SU-DHL-6 (cell line): ENCODE measurements at regions not wholly inside any gene's neighbourhood (a gene's known extent, or its start where the extent isn't known, plus 50 kb on each side); places are given as distances from the start of the nearest gene placed in this dataset.

Experiments
- H2AFZ ChIP-seq: fragments of 200-600 bp; sonication (generic); 2 replicates; pipeline ENCODE4 v1.6.1; 2014; ENCODE audit warnings: low read depth, mild to moderate bottlenecking, moderate library complexity, mixed read lengths, antibody characterized with exemption, low read length; ENCODE audit not compliant: severe bottlenecking
- H3F3A ChIP-seq: fragments of 200-600 bp; shearing (Covaris generic); 2 replicates; pipeline ENCODE4 v1.6.0; 2016; ENCODE audit warnings: antibody characterized with exemption, mild to moderate bottlenecking; ENCODE audit not compliant: insufficient read depth
- H3K27ac ChIP-seq: fragments of 200-600 bp; sonication (generic); 2 replicates; pipeline ENCODE4 v1.5.1; 2016; ENCODE audit warnings: low read depth, mild to moderate bottlenecking, low read length, moderate library complexity, mixed read lengths
- H3K27me3 ChIP-seq: fragments of 200-600 bp; sonication (generic), shearing (Covaris generic); 2 replicates; pipeline ENCODE4 v1.6.0; 2014; ENCODE audit warnings: mild to moderate bottlenecking, low read length
- H3K36me3 ChIP-seq: fragments of 200-600 bp; sonication (generic); 2 replicates; pipeline ENCODE4 v1.6.1; 2014; ENCODE audit warnings: mild to moderate bottlenecking, low read length, mixed read lengths
- H3K4me2 ChIP-seq: fragments of 300-600, 200-600 bp; shearing (Covaris generic), sonication (generic); 2 replicates; pipeline ENCODE4 v1.6.0; 2014; ENCODE audit warnings: low read length, low read depth, mild to moderate bottlenecking; ENCODE audit not compliant: poor library complexity, severe bottlenecking
- H3K4me3 ChIP-seq: fragments of 200-600 bp; sonication (generic); 2 replicates; pipeline ENCODE4 v1.5.1; 2014; ENCODE audit warnings: antibody characterized with exemption, low read length, mild to moderate bottlenecking, mixed read lengths; ENCODE audit not compliant: insufficient read depth, poor library complexity, severe bottlenecking
- H3K79me2 ChIP-seq: fragments of 200-600 bp; sonication (generic); 2 replicates; pipeline ENCODE4 v1.6.1; 2014; ENCODE audit warnings: mild to moderate bottlenecking, low read length, moderate library complexity; ENCODE audit not compliant: insufficient read depth
- H3K9ac ChIP-seq: fragments of 200-600 bp; sonication (generic); 2 replicates; pipeline ENCODE4 v1.7.0; 2014; ENCODE audit warnings: mild to moderate bottlenecking, low read length
- H3K9me2 ChIP-seq: fragments of 200-600 bp; sonication (generic); replicated peaks from 2 replicates; pipeline ENCODE4 v1.6.1; 2014; ENCODE audit warnings: low read length; ENCODE audit not compliant: insufficient read depth
- H3K9me3 ChIP-seq: fragments of 200-600 bp; sonication (generic); 2 replicates; pipeline ENCODE4 v1.6.1; 2014; ENCODE audit warnings: low read length, mixed read lengths; ENCODE audit not compliant: insufficient read depth
- H4K20me1 ChIP-seq: fragments of 200-600 bp; sonication (generic); 2 replicates; pipeline ENCODE4 v1.6.1; 2014; ENCODE audit warnings: low read depth, mild to moderate bottlenecking, antibody characterized with exemption, low read length, moderate library complexity, mixed read lengths
- EZH2phosphoT487 ChIP-seq: fragments of 200-600 bp; sonication (generic), shearing (Covaris generic); conservative IDR thresholded peaks from 2 replicates; pipeline ENCODE4 v1.6.1; 2018; ENCODE audit warnings: mild to moderate bottlenecking, antibody characterized with exemption, low read length, moderate library complexity, mixed read lengths
- TF ChIP-seq, protein P1 (sequence below): fragments of 200-600 bp; sonication (generic); IDR thresholded peaks from one replicate; pipeline ENCODE4 v1.5.1; 2017; ENCODE audit warnings: antibody characterized with exemption, mild to moderate bottlenecking, low read length, moderate library complexity; ENCODE audit not compliant: insufficient read depth, poor library complexity, severe bottlenecking

DNA sequence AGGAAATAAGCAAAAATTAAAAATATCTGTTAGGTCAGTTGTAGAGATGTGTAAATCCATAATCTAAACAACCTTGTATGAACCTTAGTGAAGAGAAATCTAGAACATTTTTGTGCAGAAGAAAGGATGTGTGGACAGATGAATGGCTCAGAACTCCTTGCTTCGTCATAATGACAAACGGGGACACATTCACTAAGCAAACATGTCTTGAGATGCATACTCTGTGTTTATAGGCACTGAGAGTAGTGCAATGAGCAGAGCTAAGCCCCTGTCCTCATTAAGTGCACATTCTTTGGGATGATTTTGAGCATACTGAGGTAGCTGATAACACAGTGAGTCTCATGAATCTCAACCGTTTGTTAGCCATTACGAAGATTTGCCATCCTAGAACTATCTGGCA lies 360.6 kb upstream of the ANKRD30A start:
- H3K4me2 ChIP-seq, result no peak overlapping the region
- H3K4me3 ChIP-seq, result no peak overlapping the region
- no peak overlapping the region for H3K27ac ChIP-seq
- H3F3A ChIP-seq, result no peaks in the 10 kb centered on the region
- TF ChIP-seq, protein P1, sequence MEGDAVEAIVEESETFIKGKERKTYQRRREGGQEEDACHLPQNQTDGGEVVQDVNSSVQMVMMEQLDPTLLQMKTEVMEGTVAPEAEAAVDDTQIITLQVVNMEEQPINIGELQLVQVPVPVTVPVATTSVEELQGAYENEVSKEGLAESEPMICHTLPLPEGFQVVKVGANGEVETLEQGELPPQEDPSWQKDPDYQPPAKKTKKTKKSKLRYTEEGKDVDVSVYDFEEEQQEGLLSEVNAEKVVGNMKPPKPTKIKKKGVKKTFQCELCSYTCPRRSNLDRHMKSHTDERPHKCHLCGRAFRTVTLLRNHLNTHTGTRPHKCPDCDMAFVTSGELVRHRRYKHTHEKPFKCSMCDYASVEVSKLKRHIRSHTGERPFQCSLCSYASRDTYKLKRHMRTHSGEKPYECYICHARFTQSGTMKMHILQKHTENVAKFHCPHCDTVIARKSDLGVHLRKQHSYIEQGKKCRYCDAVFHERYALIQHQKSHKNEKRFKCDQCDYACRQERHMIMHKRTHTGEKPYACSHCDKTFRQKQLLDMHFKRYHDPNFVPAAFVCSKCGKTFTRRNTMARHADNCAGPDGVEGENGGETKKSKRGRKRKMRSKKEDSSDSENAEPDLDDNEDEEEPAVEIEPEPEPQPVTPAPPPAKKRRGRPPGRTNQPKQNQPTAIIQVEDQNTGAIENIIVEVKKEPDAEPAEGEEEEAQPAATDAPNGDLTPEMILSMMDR, result no peak
- TF ChIP-seq EZH2phosphoT487, result no peak
- no peak overlapping the region for H3K9ac ChIP-seq
- H2AFZ ChIP-seq, result no peak overlapping the region
- H3K27me3 ChIP-seq, result no peaks in the 10 kb centered on the region
- no peaks in the 10 kb centered on the region for H3K9me2 ChIP-seq
- H4K20me1 ChIP-seq, result no peaks in the 10 kb centered on the region
- H3K9me3 ChIP-seq, result no peaks in the 10 kb centered on the region
- no peaks in the 10 kb centered on the region for H3K36me3 ChIP-seq
- no peaks in the 10 kb centered on the region for H3K79me2 ChIP-seq

DNA sequence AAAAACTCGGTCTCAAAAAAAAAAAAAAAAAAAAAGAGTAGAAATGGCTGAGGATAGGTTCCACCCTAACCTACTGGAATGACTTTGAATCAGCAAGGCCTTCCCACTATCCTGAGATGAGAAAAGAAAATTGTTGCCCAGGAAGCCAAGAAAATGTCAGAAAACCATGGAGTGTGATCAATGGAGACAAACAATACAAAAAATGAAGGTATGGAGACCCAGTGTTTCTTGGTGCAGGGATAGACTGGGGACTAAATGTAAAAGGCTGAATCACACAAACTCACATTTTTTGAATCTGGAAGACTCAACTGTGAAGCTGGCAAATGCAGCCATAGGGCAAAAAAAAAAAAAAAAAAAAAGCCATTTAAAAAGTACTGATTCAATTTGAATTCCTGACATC lies 364.3 kb upstream of the ANKRD30A start:
- Histone ChIP-seq H3K27ac (no peak overlapping the region), H3K9me2 (no peaks in the 10 kb centered on the region), H3K9ac (no peak overlapping the region), H2AFZ (no peak overlapping the region), H4K20me1 (no peaks in the 10 kb centered on the region), H3F3A (no peaks in the 10 kb centered on the region), H3K4me3 (no peak overlapping the region), H3K79me2 (no peaks in the 10 kb centered on the region), H3K4me2 (no peak overlapping the region), H3K36me3 (no peaks in the 10 kb centered on the region), H3K27me3 (no peaks in the 10 kb centered on the region), H3K9me3 (no peaks in the 10 kb centered on the region)
- no peak for TF ChIP-seq EZH2phosphoT487
- TF ChIP-seq, protein P1, result no peak

- H3K4me3 ChIP-seq, result no peak overlapping the region
- no peaks in the 10 kb centered on the region for H3K9me2 ChIP-seq
- H3F3A ChIP-seq, result no peaks in the 10 kb centered on the region
- no peaks in the 10 kb centered on the region for H3K36me3 ChIP-seq
- H3K9ac ChIP-seq, result no peak overlapping the region
- no peaks in the 10 kb centered on the region for H3K27me3 ChIP-seq
- no peaks in the 10 kb centered on the region for H4K20me1 ChIP-seq
- no peak overlapping the region for H2AFZ ChIP-seq
- no peaks in the 10 kb centered on the region for H3K9me3 ChIP-seq
- TF ChIP-seq, protein P1, result no peak
- no peak for TF ChIP-seq EZH2phosphoT487
- H3K79me2 ChIP-seq, result no peaks in the 10 kb centered on the region
- no peak overlapping the region for H3K4me2 ChIP-seq
- H3K27ac ChIP-seq, result no peak overlapping the region
Observed at GRCh38 chr10:36759141-36759805, 366.1 kb upstream of the ANKRD30A start.
